ENCODE measurements at regions not wholly inside any gene's neighbourhood (a gene's known extent, or its start where the extent isn't known, plus 50 kb on each side); places are given as distances from the start of the nearest gene placed in this dataset.
A peak's percentile ranks its signal among the peaks of the same experiment; 100 is the strongest.
"Not testable (repeated sequence)": the region's sequence is repeated elsewhere in the genome, so short reads cannot be mapped to it uniquely, and the experiment has no call there.

GRCh38 chr2:83866211-83866610 lies 592.9 kb downstream of the SUCLG1 start:
- no peak for ATAC-seq

GRCh38 chr2:83862600-83862999 lies 596.5 kb downstream of the SUCLG1 start:
- no peak for ATAC-seq

- no peak for ATAC-seq
Observed at GRCh38 chr2:83860320-83860719, 598.8 kb downstream of the SUCLG1 start.

GRCh38 chr2:83859553-83859952 lies 599.5 kb downstream of the SUCLG1 start:
- ATAC-seq = no peak

- ATAC-seq = peak; percentile 100
Observed at GRCh38 chr2:83851066-83851465, 608.0 kb downstream of the SUCLG1 start.

GRCh38 chr2:83850071-83850725 lies 608.9 kb downstream of the SUCLG1 start:
- ATAC-seq = no peak

- ATAC-seq = no peak
Observed at GRCh38 chr2:83844490-83844889, 614.6 kb downstream of the SUCLG1 start.

- ATAC-seq = no peak
Observed at GRCh38 chr2:83842421-83842820, 616.7 kb downstream of the SUCLG1 start.

- no peak for ATAC-seq
Observed at GRCh38 chr2:83837823-83838222, 621.3 kb downstream of the SUCLG1 start.

GRCh38 chr2:83827618-83828017 lies 631.5 kb downstream of the SUCLG1 start:
- ATAC-seq = no peak

- no peak for ATAC-seq
Observed at GRCh38 chr2:83826577-83826976, 632.5 kb downstream of the SUCLG1 start.

- peak; percentile 25 for ATAC-seq
Observed at GRCh38 chr2:83823229-83823628, 635.9 kb downstream of the SUCLG1 start.

- no peak for ATAC-seq
Observed at GRCh38 chr2:83817511-83817910, 641.6 kb downstream of the SUCLG1 start.

- no peak for ATAC-seq
Observed at GRCh38 chr2:83808878-83809277, 650.2 kb downstream of the SUCLG1 start.

GRCh38 chr2:83802604-83803003 lies 656.5 kb downstream of the SUCLG1 start:
- ATAC-seq = no peak

GRCh38 chr2:83795777-83796176 lies 663.3 kb downstream of the SUCLG1 start:
- no peak for ATAC-seq

GRCh38 chr2:83790467-83790866 lies 668.6 kb downstream of the SUCLG1 start:
- not testable (repeated sequence) for ATAC-seq

GRCh38 chr2:83789674-83790073 lies 669.4 kb downstream of the SUCLG1 start:
- not testable (repeated sequence) for ATAC-seq

GRCh38 chr2:83788938-83789566 lies 670.0 kb downstream of the SUCLG1 start:
- not testable (repeated sequence) for ATAC-seq

- ATAC-seq = no peak
Observed at GRCh38 chr2:83787189-83787588, 671.9 kb downstream of the SUCLG1 start.

- ATAC-seq = no peak
Observed at GRCh38 chr2:83786140-83786539, 672.9 kb downstream of the SUCLG1 start.

- ATAC-seq = no peak
Observed at GRCh38 chr2:83784947-83785346, 674.1 kb downstream of the SUCLG1 start.

GRCh38 chr2:83784315-83784714 lies 674.8 kb downstream of the SUCLG1 start:
- ATAC-seq = no peak

GRCh38 chr2:83782122-83782521 lies 677.0 kb downstream of the SUCLG1 start:
- ATAC-seq = no peak
